ENCODE measurements at regions not wholly inside any gene's neighbourhood (a gene's known extent, or its start where the extent isn't known, plus 50 kb on each side); places are given as distances from the start of the nearest gene placed in this dataset.

DNA sequence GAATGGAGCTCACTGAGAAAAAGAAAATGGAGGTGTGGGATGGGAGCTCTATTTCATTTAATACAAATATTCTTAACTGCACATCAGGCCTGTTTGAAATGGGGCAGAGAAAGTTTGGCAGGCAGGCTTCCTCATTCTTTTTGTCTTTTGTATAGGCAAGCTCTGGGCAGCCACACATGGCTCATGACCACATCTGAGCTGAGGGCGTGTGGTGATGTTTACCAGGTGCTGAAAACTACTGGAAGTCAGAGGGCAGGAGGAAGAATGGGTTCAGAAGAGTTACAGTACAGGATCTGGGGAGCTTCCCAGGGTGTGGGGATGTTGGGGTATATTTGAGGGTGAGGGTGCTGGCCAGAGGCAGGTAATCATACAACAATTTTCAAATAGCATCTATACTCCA is 66.3 kb upstream of the NAV2 start:
- in situ Hi-C loops (cut with MboI; ENCODE audit: low pct_ligation_motif_present in 1 of 4, low pct_unique_long_range_greater_than_20kb in 1 of 4, low sequenced_read_pairs in 3 of 4), result no loop called here
- peaks cover 0 to 10% (median 3%) of the 10 kb centered on the region in 4 donors for H3K4me1 ChIP-seq
- H3K36me3 ChIP-seq, result no peaks in the 10 kb centered on the region
- no peak for DNase-seq
- no peaks in the 10 kb centered on the region for H3K27me3 ChIP-seq
- H3K9me3 ChIP-seq, result no peaks in the 10 kb centered on the region
- TF ChIP-seq POLR2A (IDR thresholded peaks at IDR 0.05) (no peak), POLR2AphosphoS5 (IDR thresholded peaks at IDR 0.05) (no peak), EP300 (IDR thresholded peaks at IDR 0.05; ENCODE audit: low read depth) (no peak)
- TF ChIP-seq, protein P1, sequence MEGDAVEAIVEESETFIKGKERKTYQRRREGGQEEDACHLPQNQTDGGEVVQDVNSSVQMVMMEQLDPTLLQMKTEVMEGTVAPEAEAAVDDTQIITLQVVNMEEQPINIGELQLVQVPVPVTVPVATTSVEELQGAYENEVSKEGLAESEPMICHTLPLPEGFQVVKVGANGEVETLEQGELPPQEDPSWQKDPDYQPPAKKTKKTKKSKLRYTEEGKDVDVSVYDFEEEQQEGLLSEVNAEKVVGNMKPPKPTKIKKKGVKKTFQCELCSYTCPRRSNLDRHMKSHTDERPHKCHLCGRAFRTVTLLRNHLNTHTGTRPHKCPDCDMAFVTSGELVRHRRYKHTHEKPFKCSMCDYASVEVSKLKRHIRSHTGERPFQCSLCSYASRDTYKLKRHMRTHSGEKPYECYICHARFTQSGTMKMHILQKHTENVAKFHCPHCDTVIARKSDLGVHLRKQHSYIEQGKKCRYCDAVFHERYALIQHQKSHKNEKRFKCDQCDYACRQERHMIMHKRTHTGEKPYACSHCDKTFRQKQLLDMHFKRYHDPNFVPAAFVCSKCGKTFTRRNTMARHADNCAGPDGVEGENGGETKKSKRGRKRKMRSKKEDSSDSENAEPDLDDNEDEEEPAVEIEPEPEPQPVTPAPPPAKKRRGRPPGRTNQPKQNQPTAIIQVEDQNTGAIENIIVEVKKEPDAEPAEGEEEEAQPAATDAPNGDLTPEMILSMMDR (IDR thresholded peaks at IDR 0.05), result no peak
- no peak overlapping the region for H3K27ac ChIP-seq
- WGBS, 2 donors (ENCODE audit: low coverage in 1 of 2), result 42% methylated on average over 1 of the region's 1 CpG; no CpG with 5 or more reads in 1 of the 2 donors
- intact Hi-C loops (cut with DNase I; ENCODE audit: low total_unique reads), result no loop called here
- H3K4me3 ChIP-seq, result no peak overlapping the region

DNA sequence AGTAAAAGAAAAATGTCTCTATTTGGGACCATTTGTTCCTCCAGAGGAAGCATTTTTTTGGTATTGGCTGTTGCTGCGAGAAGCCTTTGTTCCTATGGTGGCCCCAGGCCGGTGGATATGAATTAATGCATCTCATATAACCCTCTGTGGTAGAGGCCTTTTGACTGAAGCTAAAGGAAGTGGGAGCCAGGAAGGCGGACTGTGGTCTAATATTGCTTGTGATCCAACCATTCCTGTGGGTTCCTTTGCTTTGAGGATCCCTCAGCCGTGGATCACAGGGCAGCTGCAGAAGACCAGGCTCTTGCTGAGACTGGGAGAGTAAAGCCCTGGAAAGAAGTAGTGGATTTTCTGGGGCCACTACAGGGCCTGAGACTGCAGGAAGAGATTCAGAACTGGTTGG is 68.3 kb upstream of the NAV2 start:
- no peak for DNase-seq
- TF ChIP-seq POLR2A (IDR thresholded peaks at IDR 0.05) (no peak), EP300 (IDR thresholded peaks at IDR 0.05; ENCODE audit: low read depth) (no peak), POLR2AphosphoS5 (IDR thresholded peaks at IDR 0.05) (no peak)
- TF ChIP-seq, protein P1 (IDR thresholded peaks at IDR 0.05), result no peak
- no peak overlapping the region for H3K4me3 ChIP-seq
- WGBS, 2 donors (ENCODE audit: low coverage in 1 of 2), result 91 to 100% methylated on average over 1 to 4 of the region's 4 CpGs
- no peaks in the 10 kb centered on the region for H3K36me3 ChIP-seq
- H3K9me3 ChIP-seq, result no peaks in the 10 kb centered on the region
- H3K27ac ChIP-seq, result no peak overlapping the region
- peaks cover 0 to 10% (median 3%) of the 10 kb centered on the region in 4 donors for H3K4me1 ChIP-seq
- intact Hi-C loops (cut with DNase I; ENCODE audit: low total_unique reads), result no loop called here
- in situ Hi-C loops (cut with MboI; ENCODE audit: low pct_ligation_motif_present in 1 of 4, low pct_unique_long_range_greater_than_20kb in 1 of 4, low sequenced_read_pairs in 3 of 4), result no loop called here
- no peaks in the 10 kb centered on the region for H3K27me3 ChIP-seq

DNA sequence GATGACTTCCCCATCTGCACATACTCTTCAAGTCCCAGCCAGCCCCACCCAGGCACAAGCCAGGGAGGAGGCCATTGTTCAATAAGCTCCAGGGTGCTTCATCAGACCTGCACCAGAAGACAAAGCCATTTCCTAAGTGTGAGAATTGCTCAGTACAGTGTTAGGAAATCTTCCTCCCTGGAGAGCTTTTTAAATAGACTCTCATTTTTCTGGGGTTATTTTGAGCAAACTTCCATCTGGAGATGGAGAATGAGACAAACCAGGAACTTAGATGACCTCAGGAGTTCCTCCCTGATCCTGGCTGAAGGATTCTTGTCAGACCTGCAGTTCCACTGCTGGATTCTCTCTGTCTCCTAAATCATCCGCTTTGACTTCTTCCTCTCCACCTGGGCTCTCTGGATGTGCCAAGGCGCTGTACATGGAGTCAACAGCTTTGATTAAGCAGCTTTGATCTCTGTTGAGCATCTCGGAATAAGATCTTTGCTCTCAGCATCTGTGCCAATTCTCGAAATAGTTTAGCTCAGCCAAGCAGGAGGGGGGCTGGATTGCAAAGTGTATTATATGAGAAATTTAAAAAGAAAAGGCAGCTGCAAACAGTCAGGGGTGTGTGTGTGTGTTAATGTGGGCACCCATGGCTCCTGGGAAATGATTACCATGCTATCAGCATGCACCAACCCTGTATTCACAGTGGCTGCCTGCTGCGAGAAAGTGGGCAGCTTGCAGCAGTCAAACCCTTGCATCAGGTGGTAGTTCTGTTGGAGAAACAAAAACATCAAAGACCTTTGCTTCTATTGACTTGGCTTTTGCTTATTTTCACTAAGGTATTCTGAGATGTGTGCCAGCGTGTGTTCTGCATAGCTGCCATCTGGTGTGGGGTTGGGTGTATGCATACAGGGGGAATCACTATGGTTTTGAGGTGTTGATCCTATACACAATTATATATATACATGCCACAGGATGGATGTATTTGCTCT is 70.2 kb upstream of the NAV2 start:
- TF ChIP-seq EP300 (IDR thresholded peaks at IDR 0.05; ENCODE audit: low read depth) (no peak), POLR2AphosphoS5 (IDR thresholded peaks at IDR 0.05) (no peak), POLR2A (IDR thresholded peaks at IDR 0.05) (no peak)
- TF ChIP-seq, protein P1 (IDR thresholded peaks at IDR 0.05), result no peak
- in situ Hi-C loops (cut with MboI; ENCODE audit: low pct_ligation_motif_present in 1 of 4, low pct_unique_long_range_greater_than_20kb in 1 of 4, low sequenced_read_pairs in 3 of 4) (no loop called here), intact Hi-C loops (cut with DNase I; ENCODE audit: low total_unique reads) (no loop called here)
- Histone ChIP-seq H3K36me3 (no peaks in the 10 kb centered on the region), H3K27ac (peak overlapping the region in 2 of 4 donors; percentile 10 to 48), H3K27me3 (no peaks in the 10 kb centered on the region), H3K4me3 (no peak overlapping the region), H3K9me3 (no peaks in the 10 kb centered on the region), H3K4me1 (peaks cover 0 to 10% (median 3%) of the 10 kb centered on the region in 4 donors)
- no peak for DNase-seq
- 79 to 90% methylated on average over 1 to 6 of the region's 6 CpGs for WGBS, 2 donors (ENCODE audit: low coverage in 1 of 2)

DNA sequence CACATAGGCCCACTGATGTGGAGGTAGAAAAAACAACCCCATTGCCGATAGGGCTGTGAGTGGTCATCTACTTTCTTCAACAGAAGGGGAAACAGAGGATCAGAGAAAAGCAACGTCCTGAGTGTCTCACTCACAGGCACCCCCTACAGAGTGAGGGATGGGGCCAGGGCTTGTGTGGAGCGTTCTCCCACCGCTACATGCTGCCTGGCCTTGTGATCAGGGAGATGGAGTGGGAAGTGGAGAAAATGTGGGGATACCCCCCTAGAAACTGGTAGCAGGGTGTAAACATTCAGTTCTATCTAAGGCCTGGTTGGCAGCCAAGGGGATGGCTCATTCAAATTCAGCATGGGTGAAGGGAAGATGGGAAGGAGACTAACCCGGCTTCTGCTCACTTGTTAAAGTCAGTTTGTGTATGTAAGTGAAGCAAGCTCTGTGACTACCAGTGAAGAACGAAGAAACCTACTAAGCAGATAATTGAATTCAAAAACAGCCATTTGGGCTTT is 73.0 kb upstream of the NAV2 start:
- Histone ChIP-seq H3K27ac (no peak overlapping the region), H3K27me3 (no peaks in the 10 kb centered on the region), H3K36me3 (no peaks in the 10 kb centered on the region), H3K4me1 (peaks cover 0 to 10% (median 3%) of the 10 kb centered on the region in 4 donors), H3K4me3 (no peak overlapping the region), H3K9me3 (no peaks in the 10 kb centered on the region)
- WGBS, 2 donors (ENCODE audit: low coverage in 1 of 2), result 78 to 86% methylated on average over 5 to 6 of the region's 6 CpGs
- no peak for DNase-seq
- intact Hi-C loops (cut with DNase I; ENCODE audit: low total_unique reads) (no loop called here), in situ Hi-C loops (cut with MboI; ENCODE audit: low pct_ligation_motif_present in 1 of 4, low pct_unique_long_range_greater_than_20kb in 1 of 4, low sequenced_read_pairs in 3 of 4) (no loop called here)
- TF ChIP-seq EP300 (IDR thresholded peaks at IDR 0.05; ENCODE audit: low read depth) (no peak), POLR2A (IDR thresholded peaks at IDR 0.05) (no peak), POLR2AphosphoS5 (IDR thresholded peaks at IDR 0.05) (no peak)
- TF ChIP-seq, protein P1 (IDR thresholded peaks at IDR 0.05), result no peak

All from transverse colon (tissue), 4 donors.